HS-27A (cell line): ENCODE measurements at regions not wholly inside any gene's neighbourhood (a gene's known extent, or its start where the extent isn't known, plus 50 kb on each side); places are given as distances from the start of the nearest gene placed in this dataset.

Source experiments
- DNase-seq: peaks from one replicate; pipeline ENCODE4 v3.0.0-alpha.2; 2012; ENCODE audit warnings: low read depth, missing footprints

DNA sequence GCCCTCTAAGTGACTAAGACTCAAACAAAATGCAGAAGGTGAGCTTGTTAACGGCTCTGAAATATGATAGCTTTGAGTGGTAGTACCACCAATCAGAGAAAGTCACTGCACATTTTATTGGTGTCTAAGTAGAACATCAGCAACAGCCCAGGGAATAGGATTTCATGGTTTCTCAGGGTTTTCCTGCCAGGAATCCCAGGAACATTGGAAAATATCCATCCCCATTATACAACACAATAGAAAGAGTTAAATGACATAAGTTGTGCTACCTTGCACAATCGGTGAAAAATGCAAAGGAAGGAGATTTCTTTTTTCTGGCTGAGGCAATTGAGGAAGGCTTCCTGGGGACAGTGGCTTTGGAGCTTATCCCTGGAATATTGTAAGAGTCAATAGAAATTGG, 283.1 kb downstream of the HLX start:
- no peak for DNase-seq

DNA sequence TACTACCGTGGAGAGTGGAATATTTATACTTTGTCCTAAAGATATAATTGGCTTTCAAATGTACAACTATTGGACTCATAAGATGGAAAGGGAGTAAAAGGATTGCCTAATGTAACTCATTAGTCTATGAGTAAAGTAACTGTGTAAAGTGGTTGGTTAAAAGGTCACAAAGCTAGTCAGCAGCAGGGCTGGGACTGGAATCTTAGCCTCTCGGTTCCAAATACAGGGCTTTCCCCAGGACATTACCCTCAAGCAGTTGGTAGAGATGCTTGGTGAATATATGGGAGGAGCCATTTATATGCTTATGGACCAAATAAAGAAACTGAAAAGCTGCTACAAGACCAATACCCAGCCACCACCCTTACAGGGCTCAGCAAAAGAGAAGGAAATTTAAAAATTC, 283.7 kb downstream of the HLX start:
- no peak for DNase-seq

DNA sequence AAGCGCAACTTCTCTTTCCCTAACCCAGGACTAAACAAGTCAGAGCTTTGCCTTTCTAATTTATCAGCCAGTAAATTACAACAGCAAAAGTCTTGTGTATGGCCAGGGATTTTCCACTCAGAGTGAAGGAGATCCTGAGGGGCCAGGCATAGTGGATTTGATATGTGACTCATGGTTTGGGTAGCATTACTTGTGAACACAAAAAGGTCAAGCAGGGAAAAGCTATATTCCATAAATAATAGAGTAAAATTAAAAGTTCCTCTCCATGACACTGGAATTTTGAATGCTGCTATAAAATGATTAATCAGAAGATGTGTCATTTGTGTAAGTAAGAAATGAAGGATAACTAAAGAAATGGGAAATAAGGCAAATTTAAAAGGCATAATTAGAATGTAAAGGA, 284.8 kb downstream of the HLX start:
- DNase-seq = no peak

DNA sequence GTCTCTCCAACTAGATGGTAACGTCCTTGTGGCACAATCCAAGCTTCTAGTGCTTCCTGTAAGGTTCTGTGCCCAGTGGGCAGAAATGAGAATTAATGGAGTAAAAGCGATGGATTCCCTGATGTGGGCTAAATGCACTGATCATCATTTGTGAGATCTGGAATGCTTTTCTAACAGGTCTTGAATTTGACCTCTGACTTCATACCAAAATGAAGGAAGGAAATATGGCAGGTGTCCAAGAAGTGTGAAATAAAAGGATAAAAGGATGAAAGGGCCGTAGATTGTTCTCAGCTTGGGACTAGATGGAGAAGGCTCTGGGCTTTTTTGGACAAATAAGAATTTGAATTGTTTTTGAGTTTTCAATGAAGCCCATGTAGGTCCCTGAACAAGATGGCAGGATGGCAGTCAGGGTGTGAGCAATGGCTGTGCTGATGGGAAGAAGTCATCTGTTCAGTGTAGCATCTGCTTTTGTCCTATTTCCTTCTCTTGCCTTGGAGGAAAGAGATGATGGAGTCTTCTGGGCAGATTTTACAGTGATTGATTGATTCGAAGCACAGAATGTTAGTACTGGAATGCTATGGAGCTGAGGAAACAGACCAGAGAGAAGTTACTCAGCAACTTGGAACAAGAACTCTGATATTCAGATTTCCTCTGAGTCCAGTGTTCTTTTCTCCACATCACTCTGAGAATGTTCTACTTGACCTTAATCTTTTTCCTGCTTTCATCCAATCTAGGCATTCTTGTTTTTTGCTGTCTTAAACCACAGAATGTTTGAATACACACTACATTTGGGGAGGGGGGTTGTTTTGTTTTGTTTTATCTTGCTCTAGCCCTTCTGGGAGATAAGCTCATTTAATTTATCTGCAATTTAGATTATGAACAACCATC, 286.0 kb downstream of the HLX start:
- no peak for DNase-seq

DNA sequence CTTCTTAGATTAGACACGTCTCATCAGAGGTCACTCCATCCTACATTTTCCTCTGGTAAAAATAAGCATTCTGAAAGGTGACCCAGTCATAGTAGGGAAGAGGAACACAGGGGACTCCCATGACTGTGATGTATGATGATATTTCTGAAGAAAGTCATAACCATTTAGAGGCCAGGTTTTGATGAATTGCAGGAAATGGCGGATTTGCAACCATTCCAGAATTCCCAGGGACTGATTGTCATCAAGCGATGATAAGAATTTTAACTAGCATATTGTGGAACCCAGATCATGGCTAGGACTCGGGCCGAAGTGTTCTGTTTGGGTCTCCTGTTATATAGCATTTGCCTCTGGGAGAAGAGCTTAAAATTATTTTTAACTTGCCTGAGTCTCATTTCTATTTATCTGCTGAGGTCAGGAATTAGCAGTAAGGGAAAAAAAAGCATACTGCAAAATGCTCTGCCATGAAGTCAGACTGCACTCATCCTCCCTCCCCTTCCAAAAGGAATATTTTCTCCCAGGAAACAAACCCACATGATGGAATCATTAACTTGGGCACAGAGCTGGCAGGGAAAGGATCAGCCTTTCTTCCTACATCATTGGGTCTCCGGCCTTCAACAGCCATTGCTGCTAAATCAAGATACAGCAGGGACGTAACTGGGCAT, 286.7 kb downstream of the HLX start:
- DNase-seq = no peak

DNA sequence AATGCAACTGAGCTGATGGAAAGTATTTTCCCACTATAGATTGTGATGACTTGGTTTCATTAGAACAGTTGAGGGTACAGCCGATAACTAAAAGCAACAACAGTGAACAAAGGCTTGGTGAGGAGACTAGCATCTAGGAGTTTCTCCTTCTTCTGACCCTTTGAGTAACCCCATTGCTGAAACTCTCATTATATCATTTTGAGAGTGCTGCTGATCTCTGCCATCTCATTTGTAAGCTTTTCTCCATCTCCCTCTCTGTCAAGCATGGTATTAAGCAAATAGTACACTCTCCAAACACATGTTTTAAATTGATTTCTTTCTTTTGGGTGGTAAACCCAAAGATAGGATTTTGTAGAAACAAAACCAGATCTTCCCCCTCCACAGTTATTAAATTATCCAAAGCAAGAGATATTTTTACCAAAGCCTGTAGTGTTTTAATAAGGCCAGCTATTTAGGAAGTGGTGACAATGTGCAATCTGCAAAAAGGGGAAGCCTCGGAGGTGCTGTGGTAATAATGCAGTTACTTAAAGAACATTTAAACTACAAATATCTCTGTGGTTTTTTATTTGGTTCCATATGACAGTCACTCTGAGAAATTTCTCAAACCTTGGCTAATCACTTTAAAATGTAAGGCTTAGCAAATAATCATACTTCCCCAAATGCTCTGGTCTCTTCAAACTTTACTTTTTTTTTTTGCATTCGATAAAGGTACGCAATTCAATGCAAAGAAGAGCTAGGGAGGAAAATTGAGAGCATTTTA, 287.5 kb downstream of the HLX start:
- DNase-seq = no peak

DNA sequence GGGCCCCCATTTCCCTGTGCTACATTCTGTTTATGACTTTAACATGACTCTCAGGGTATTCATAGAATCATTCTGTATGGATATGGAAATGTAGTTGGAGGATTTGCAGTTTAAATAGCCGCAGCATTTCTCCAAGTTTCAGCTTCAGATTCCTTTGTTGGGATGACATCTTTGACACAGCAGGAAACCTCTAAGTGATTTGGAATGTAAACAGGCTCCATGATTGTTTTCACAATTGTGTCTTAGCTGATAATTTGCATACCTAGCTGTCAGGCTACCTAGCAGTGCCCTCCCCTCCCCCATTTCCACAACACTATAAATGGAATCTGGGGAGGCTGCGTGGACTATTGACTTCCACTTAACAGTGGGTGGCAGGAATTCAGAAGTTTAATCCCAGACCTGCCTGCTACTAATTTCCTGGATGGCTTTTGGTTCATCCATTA, 290.2 kb downstream of the HLX start:
- no peak for DNase-seq

DNA sequence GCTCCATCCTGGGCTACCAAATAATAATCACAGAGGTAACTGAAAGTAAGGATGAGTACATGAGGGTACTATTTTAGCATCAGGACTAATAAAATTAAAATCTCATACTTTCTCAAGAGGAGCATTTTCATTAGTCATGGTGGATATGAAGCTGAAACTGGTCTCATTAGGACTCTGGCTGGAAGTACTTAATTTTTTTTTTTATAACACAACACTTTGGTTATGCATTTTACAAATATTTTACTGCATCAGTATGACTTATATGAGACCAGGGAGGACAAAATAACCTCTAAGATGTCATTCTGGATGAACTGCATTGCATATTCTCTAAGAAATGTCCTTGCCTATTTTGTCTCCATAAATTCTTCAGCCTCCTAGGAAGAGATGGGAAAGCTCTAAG, 290.9 kb downstream of the HLX start:
- DNase-seq = no peak

DNA sequence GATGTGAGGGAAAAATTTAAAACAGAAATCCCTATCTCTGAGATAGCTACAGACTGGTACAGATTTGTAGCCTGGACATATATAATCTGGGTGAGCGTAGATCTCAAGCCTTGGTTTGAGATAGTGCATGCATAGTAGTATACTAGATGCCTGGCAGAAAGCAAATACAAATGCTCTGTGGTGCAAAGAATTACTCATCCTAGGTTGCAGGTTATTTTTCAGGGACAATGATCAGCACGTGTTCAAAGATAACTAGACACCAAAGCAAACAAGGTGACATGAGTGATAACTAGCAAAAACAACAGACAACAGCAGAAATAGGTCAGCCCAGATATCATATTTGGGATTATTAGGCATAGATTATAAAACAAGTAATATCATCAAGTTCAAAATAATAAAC, 292.5 kb downstream of the HLX start:
- DNase-seq = no peak

DNA sequence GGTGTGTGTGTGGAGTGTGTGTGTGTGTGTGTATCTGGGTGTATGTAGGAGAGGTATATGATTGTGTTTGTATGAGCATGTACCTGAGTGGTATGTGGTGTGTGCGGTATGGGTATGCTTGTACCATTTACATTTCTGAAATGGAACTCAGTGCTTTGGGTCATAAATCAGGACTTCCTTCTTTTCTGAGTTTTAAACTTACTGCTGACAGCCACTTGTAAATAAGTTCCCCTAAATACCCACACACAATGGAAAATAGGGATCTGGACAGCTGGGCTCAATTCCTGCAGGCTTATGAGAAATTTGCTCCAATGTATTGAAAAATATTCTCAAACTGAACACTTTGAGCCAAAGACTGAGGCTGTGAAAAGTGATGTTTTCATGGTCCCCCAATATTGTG, 293.6 kb downstream of the HLX start:
- no peak for DNase-seq

DNA sequence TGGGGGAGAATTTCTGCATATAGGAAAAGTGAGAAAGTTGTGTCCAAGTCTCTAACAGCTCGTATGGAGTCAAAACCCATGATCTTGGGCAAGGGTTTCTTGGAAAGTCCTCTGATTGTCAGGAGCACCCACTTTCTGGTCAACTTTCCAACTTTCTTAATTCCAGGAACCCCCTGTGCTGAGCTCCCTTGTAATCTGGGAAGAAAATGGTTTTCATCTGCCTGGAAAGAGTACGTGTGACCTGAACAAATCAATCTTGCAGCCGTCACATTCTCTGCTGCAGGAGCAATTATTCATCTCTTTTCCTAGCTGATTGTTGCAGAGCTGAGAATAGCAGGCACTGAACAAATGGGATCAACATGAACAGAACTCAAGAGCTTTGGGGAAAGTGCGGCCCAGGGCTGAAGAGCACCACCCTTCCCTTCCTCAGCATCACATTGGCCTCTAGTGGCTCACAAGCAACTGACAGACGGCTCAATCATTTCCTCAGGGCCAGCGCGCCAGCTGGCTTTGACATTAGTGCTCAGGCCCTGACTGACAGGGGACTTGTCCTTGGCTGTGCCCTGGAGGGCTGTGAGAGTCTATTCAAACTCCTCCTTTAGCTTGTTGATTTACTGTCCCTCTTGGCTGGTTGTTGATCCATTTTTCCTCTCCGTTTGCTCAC, 295.2 kb downstream of the HLX start:
- no peak for DNase-seq

DNA sequence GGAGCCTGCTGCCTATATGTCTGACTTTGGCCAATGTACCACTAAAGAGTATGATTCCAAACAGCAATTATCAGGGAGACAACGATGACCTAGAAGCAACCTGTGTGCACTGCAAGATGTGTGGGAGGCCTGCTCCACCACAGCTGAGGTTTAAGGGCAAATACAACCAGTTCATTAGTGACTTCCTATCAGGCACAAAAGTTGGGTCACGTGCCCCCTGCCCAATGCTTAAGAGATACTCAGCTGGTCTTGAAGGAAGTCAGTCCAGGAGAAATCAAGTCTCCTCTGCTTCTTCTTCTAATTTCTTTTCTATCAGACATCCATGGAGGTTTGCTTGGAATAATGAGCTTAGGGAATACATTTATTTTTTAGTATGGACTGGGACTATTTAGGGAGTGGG, 296.0 kb downstream of the HLX start:
- DNase-seq = no peak

DNA sequence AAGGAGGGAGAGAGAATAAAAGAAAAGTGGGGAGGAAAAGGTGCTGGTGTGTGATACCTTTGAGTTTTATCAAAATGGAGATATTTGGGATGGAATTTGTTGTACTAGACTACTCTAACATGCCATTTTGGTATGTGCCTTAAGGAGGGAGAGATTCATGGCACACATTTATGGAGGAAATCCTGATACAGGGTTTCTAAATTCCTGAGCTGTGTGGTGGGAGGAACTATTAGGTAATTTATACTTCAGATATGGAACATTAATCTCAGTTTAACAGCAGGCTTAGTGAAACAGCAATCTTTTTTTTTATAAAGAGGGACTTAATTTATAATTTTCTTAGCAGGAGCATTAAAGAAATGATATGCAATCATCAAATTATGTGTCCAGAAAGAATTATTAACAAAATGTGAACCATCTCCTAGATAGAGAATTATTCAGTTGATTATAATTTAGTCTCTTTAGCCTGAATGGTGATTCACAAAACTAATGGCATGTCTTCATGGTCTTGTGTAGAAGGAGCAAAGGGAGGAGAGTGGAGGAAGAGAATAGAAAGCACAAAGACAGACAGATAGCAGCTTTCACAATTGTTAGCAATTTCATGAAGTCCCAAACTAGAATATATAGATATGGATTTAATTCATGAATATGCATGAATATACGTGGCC, 301.6 kb downstream of the HLX start:
- DNase-seq = no peak

DNA sequence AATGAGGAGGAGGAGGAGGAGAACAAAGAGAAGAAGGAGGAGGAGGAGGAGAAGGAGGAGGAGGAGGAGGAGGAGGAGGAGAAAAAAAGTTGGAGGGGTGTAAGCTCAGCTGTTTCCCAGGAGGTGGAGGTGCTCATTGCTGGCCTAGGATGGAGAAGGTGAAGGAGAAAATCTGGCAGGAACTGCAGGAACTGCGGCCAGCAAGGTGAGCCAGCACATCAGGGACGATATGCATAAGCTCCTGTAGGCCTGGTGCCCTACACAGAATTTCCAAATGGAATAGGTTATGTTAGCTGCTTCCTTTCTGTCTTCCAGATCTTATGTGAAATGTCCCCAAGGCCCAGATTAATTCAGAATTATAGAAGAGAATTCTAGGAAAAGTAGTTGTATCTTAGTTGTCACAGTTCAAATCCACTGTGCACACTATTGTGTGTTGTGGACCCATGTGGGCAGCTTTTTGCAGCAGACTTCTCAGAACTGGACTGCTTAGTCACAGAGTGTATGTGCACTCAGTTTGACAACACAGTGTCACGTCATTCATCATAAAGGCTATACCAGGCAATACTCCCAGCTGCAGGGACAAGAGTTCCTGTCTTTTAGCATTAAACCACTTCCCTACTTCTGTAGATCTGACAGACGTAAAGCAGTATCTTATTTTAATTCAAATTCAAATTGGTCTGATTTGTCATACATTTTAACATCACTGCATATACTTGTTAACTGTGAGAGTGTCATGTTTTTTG, 303.7 kb downstream of the HLX start:
- no peak for DNase-seq

DNA sequence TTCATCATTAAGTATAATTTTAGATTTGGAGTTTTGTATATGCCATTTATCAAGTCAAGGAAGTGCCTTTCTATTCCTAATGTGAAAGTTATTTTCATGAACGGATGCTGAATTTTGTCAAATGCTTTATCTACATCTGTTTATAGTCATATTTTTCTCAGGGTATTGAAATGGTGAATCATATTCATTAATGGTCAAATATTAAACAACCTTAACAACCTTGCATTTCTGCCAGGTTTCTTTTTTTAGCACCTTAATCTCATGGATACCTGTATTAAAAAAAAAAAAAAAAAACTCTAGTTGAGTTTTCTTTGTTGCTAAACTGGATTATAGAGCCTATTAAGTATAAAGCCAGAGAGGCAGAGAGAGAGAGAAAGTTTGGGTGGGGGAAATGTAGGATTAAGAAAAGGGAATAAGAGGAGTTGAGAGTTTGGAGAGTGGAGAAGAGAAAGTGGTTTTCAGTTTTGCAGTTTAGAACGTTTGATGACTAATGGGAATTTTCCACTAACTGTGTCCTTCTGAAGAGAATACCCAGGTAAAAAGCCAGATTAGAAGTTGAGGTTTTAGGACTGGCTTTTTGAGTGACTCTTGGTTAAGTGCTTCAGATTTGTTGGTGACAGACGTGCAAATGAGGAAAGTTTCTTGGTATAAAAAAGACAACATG, 305.0 kb downstream of the HLX start:
- DNase-seq = no peak

DNA sequence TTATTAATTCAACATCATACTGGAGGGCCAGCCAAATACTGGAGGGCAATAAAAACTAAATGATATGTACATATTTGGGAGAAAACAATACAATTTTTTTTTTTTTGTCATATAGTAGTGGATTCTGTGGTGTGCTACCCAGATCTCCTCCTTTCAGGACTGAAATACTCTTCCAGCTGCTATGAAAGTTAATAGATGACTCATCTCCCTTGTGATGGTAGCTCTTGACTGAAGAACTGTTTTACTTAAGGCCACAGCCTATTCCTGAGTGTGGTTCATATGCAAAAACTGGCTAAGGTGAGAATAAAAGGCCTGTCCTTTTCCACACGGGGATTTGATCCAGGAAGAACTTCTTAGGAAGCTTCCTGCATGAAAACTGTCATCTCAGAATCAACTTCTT, 307.9 kb downstream of the HLX start:
- no peak for DNase-seq

DNA sequence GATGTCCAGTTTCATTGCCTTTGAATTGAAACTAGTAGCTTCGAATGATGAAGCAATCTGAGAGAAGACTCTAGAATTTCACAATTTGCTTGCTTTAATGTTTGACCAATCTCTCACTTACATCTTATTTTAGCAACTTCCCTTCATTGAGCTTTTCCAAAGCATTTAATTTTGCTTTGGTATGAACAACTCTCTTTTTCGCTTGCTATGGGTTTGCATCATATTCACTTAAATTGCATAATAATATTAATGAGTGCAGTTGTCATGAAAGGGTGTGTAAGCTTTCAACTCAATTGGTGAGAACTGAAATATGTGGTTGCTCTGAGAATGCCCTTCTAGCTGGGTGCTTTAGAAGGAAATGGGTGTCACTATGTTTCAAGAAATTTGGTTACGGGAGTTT, 309.2 kb downstream of the HLX start:
- no peak for DNase-seq

DNA sequence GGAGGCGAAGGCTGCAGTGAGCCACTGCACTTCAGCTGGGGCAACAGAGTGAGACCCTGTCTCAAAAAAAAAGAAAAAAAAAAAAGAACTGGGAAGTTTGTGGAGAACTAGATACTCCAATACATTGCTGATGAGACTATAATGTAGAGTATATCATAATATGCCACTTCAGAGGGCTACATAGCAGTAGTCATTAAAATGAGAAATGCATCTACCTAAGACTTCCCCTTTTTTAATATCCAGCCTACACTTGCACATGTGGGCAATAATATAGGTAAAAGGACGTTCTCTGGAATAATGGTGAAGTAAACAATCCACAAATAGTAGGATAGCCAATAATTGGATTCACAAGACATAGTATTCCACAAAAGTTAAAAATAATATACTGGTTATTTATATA, 311.0 kb downstream of the HLX start:
- no peak for DNase-seq

DNA sequence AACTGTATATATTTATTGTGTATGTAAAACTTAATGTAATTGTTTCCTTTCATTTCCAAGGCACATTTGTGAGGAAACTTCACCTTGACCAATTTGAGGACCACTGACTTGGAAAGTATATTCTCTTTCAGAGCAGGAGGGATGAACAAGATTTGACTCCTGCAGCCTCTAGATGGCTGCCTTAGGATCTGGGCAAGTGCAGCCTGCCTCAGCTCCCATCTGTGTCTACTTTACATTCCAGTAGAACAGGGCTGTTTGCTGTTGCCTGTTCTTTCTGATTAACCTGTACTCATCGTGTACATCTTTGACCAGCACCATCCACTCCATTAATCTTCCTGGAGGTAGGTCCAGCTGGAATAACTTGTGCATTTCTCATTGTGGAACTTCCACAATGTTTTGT, 312.8 kb downstream of the HLX start:
- DNase-seq = no peak

DNA sequence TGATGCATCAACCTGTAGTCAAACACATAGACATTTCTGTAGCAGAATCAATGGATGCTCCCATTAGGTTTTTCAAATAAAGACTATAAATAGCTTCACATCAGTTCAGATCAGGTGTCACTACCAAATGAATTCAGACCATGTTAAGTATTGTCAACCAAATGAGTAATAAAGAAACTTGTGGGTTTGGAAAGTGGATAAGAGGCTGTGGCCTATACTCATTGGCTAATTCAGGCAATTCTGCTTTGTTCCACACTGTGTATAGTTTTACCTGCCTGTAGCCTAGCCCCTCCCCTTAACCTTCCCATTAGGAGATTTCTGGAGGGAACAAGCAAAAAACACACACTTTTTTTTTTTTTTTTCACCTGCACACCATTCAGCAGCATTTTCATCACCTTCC, 321.2 kb downstream of the HLX start:
- no peak for DNase-seq

DNA sequence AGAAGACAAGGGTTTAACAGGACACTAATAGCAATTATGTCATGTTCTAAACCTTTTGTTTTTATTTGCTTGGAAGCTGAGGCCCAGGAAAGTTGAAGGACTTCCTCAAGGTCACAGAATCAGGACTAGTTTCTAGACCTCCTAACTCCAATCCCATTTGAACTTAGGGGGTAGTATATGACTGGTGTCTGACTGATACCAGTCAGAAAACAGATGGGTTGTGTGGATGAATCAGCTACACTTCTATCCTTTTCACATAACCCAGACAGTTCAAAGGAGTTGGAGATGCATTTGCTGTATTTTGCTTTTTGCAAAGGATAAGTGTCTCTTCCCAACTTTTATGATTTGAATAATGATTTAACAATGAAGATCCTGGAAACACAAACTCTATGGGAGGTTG, 322.5 kb downstream of the HLX start:
- DNase-seq = no peak
